Cardiac fibroblast (primary cell): ENCODE measurements at regions not wholly inside any gene's neighbourhood (a gene's known extent, or its start where the extent isn't known, plus 50 kb on each side); places are given as distances from the start of the nearest gene placed in this dataset.

Source experiments
- DNase-seq, 2 donors: peaks; one replicate each; pipeline versions ENCODE4 v3.0.0 to v3.0.0-alpha.2; 2010; ENCODE audit warnings: low read depth in 2 of 2
- H3K4me3 ChIP-seq, 2 donors: replicated peaks in 1 of 2; 1 replicate in 1 of 2; 2 replicates in 1 of 2; pipeline ENCODE4 v1.5.1; 2011; ENCODE audit warnings: low read depth in 2 of 2, low read length in 2 of 2, mild to moderate bottlenecking in 2 of 2, moderate library complexity in 1 of 2
- TF ChIP-seq, protein P1 (sequence below): IDR thresholded peaks from one replicate; pipeline ENCODE4 v1.5.1; 2011; ENCODE audit warnings: low read depth, mild to moderate bottlenecking, low read length, inconsistent platforms

DNA sequence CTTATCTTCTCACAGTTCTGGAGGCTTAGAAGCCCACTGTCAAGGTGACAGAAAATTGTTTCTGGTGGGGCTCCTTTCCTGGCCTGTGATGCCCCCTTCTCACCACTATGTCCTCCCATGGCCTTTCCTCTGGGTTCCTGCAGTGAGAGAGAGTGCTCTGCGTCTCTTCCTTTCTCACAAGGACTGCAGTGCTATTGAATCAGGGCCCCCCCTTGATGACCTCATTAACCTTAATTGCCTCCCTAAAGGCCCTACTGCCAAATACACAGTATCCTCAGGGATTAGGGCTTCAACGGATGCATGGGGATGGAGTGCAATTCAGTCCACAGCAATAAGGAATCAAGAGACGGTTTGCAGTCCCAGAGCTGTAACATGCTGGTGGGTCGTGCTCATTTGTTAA lies 82.0 kb upstream of the GRB10 start:
- TF ChIP-seq, protein P1, sequence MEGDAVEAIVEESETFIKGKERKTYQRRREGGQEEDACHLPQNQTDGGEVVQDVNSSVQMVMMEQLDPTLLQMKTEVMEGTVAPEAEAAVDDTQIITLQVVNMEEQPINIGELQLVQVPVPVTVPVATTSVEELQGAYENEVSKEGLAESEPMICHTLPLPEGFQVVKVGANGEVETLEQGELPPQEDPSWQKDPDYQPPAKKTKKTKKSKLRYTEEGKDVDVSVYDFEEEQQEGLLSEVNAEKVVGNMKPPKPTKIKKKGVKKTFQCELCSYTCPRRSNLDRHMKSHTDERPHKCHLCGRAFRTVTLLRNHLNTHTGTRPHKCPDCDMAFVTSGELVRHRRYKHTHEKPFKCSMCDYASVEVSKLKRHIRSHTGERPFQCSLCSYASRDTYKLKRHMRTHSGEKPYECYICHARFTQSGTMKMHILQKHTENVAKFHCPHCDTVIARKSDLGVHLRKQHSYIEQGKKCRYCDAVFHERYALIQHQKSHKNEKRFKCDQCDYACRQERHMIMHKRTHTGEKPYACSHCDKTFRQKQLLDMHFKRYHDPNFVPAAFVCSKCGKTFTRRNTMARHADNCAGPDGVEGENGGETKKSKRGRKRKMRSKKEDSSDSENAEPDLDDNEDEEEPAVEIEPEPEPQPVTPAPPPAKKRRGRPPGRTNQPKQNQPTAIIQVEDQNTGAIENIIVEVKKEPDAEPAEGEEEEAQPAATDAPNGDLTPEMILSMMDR = no peak
- no peak overlapping the region for H3K4me3 ChIP-seq
- DNase-seq = no peak

DNA sequence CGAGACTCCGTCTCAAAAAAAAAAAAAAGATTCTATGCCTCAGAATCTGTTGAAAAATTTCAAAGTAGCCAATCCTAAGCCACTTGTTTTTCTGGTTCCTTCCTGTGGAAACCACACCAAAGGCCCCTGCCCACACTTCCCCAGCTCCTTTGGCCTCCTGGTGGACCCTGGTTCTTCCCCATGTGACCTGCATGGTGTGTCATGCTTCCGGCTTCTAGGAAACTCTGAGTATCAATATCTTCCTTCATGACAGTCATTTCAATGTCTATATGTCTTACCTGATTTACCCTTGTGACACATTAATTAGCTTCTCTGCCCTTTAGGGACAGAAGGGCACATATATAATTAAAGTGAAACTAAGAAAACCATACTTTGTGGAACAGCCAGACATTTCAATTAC lies 80.4 kb upstream of the GRB10 start:
- no peak for DNase-seq
- TF ChIP-seq, protein P1 = no peak
- H3K4me3 ChIP-seq = no peak overlapping the region

DNA sequence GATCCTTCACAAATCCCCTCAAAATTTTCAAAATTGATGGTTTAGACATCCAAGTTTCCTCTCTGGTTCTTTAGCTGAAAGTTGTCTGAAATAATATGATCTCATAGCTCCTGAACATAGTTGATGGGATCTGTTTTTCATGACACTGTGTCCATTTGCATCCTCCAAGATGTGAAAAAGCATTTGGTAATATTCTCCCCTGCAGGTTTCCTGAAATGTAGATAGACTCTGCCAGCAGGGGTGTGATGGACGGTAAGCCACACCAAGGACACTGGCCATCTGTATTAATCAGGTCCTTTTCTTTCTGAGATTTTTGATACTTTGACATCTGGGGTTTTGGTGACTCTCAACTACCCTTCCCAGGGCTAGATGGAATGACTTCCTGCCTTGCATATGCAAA lies 79.6 kb upstream of the GRB10 start:
- TF ChIP-seq, protein P1 = no peak
- DNase-seq = no peak
- no peak overlapping the region for H3K4me3 ChIP-seq

DNA sequence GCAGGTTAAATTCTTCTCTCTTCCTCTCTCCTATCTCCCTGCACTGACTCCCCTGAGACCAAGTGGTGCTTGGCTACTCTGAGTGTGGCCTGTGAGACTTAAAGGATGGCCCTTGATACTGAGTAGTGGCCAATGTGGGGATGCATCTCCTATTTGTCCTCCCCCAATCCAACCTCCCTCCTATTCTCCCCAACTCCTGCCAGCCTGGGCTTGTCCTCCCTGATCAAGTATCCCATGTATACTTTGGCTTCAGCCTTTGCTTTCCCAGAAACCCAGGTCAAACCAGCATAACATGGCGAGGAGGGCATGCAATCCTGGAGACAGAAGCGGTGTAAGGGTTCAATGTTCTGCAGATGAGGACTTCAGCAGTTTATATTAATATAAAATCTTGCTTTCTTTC lies 77.9 kb upstream of the GRB10 start:
- DNase-seq = no peak
- TF ChIP-seq, protein P1 = no peak
- no peak overlapping the region for H3K4me3 ChIP-seq

DNA sequence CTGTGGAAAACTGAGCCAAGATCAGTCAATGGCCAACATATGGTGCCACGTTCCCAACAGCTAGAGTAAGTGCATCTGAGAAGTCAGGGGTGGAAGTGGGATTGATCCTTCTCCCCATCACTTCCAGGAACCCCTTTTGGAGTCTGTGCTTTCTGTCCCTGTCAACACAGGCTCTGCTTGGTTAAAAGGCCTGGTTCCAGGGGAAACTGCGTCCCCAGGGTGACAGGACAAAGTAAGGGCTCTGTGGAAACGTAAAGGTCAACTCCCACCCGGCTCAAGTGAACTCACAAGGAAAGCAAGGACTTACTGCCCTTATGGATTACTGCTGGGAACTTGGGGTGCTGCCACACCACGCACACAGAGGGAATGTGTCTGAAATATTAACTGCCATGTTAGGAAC lies 77.5 kb upstream of the GRB10 start:
- DNase-seq = no peak
- no peak overlapping the region for H3K4me3 ChIP-seq
- TF ChIP-seq, protein P1 = no peak

DNA sequence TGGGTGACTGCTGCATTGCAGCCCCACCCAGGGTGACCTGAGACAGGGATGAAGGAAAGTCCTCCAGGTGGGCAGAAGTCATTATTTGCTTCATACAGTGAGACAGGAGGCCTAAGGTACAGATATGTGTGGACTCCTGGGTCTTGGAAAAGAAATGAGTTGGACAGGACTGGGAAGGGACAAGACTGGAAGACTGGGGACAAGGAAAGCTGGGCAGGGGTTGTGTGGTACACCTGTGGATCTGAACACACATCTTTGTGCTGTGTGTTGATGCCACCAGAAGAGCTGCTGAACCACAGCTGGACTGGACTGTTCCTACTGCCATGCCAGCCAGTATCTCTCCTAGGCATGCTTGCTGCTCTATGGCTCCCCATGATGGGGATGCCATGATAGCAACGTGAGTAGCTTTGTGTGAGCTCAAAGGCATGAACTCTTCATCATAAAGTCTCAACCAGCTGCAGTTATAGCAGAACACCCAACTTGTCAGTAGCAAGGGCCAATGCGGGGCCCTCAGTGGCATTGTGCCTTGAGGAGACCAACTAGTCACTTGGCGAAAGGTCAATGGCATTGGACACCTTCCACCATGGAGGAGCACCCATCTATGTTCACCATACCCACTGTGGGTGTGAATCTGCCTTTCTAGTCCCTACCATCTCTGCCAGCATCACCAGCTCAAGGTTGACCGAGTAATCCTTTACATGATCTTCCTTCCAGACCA lies 76.0 kb upstream of the GRB10 start:
- no peak for DNase-seq
- TF ChIP-seq, protein P1 = no peak
- H3K4me3 ChIP-seq = no peak overlapping the region

DNA sequence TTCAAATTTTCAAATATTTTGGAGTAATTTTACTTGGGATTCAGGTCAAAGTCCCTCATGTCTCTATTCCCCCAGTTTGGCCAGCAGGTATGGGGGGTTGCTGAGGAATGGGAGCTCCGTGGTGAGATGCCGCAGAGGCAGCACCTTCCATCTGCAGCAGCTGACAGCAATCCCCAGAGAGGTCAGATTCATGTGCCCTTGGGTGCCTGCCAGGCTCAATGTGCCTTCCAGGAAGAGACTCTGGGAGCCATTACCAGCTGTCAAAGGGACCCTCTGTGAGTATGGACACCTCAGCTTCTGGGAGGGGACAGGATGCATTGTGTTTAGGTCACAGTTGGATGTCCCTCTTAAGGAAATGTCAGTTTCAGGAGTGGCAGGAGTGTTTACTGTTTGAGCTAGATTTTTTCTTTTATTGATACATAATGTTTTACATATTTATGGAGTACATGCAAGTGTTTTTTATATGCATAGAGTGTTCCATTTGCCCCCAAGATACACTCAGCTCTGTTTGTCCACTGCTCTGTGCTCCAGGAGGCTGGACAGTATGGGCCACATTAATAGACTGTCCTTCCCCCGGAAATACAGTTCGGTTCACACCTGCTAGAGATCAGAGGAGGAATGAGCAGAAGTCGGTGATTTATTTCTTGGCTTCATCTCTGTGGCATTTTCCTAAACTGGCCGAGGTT lies 75.3 kb upstream of the GRB10 start:
- DNase-seq = no peak
- TF ChIP-seq, protein P1 = no peak
- H3K4me3 ChIP-seq = no peak overlapping the region
